HG03575 (cell line): ENCODE measurements at regions not wholly inside any gene's neighbourhood (a gene's known extent, or its start where the extent isn't known, plus 50 kb on each side); places are given as distances from the start of the nearest gene placed in this dataset.

Source experiments
- ATAC-seq: cut with Tn5 transposase; IDR thresholded peaks from one replicate; pipeline ENCODE4 v1.9.1; 2021; ENCODE audit not compliant: unreplicated experiment, insufficient number of reproducible peaks, low FRiP score; ENCODE audit errors: extremely low read depth

- ATAC-seq: no peak
These were observed 249.6 kb downstream of the PLA2G4A start for GRCh38 chr1:187078321-187078720.

- no peak for ATAC-seq
These were observed 250.2 kb downstream of the PLA2G4A start for GRCh38 chr1:187078916-187079315.

- ATAC-seq: no peak
These were observed 250.6 kb downstream of the PLA2G4A start for GRCh38 chr1:187079330-187079729.

GRCh38 chr1:187091666-187092065, 262.9 kb downstream of the PLA2G4A start:
- ATAC-seq: no peak

GRCh38 chr1:187092104-187092503, 263.4 kb downstream of the PLA2G4A start:
- no peak for ATAC-seq

- no peak for ATAC-seq
These were observed 267.9 kb downstream of the PLA2G4A start for GRCh38 chr1:187096689-187097088.

GRCh38 chr1:187110351-187110750, 281.6 kb downstream of the PLA2G4A start:
- no peak for ATAC-seq

GRCh38 chr1:187114792-187115191, 286.0 kb downstream of the PLA2G4A start:
- ATAC-seq: no peak

- ATAC-seq: no peak
These were observed 292.9 kb downstream of the PLA2G4A start for GRCh38 chr1:187121661-187122060.

- ATAC-seq: no peak
These were observed 293.8 kb downstream of the PLA2G4A start for GRCh38 chr1:187122566-187122965.

- no peak for ATAC-seq
These were observed 300.4 kb downstream of the PLA2G4A start for GRCh38 chr1:187129132-187129531.

GRCh38 chr1:187143783-187144182, 315.0 kb downstream of the PLA2G4A start:
- ATAC-seq: no peak

GRCh38 chr1:187146388-187146787, 317.6 kb downstream of the PLA2G4A start:
- ATAC-seq: no peak

GRCh38 chr1:187151555-187151954, 322.8 kb downstream of the PLA2G4A start:
- ATAC-seq: no peak

- no peak for ATAC-seq
These were observed 324.3 kb downstream of the PLA2G4A start for GRCh38 chr1:187153047-187153446.

- ATAC-seq: no peak
These were observed 328.4 kb downstream of the PLA2G4A start for GRCh38 chr1:187157115-187157514.

GRCh38 chr1:187157552-187157951, 328.8 kb downstream of the PLA2G4A start:
- ATAC-seq: no peak

- no peak for ATAC-seq
These were observed 338.8 kb downstream of the PLA2G4A start for GRCh38 chr1:187167555-187167954.

- ATAC-seq: no peak
These were observed 339.5 kb downstream of the PLA2G4A start for GRCh38 chr1:187168297-187168696.

GRCh38 chr1:187185389-187185788, 356.6 kb downstream of the PLA2G4A start:
- no peak for ATAC-seq

GRCh38 chr1:187197685-187198084, 368.9 kb downstream of the PLA2G4A start:
- ATAC-seq: no peak

GRCh38 chr1:187203257-187203656, 374.5 kb downstream of the PLA2G4A start:
- no peak for ATAC-seq
